SHP77 (cell line): ENCODE measurements at regions not wholly inside any gene's neighbourhood (a gene's known extent, or its start where the extent isn't known, plus 50 kb on each side); places are given as distances from the start of the nearest gene placed in this dataset.

Experiments
- DNase-seq, 2 experiments: peaks; one replicate each; lab custom pipeline; 2025; lab: John Stamatoyannopoulos, UW

DNA sequence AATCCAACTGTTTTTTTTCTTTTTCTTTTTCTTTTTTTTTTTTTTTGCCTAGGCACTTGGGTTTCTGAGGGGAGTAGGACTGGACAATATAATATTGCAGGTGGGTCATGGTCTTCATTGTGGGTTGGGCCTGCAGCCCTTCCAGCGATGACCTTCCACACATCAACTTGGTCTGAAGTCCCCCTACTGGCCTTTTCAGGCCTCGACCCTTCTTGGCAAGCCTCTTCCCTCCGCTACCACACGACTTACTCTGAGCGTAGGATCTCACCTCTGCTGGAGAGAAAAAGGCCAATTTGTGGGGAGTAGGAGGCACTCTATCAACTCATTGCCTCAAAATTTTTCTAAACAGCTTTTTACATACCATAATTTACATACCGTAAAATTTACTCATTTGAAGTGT lies 51.1 kb upstream of the GRIK3 start:
- no peak for DNase-seq

DNA sequence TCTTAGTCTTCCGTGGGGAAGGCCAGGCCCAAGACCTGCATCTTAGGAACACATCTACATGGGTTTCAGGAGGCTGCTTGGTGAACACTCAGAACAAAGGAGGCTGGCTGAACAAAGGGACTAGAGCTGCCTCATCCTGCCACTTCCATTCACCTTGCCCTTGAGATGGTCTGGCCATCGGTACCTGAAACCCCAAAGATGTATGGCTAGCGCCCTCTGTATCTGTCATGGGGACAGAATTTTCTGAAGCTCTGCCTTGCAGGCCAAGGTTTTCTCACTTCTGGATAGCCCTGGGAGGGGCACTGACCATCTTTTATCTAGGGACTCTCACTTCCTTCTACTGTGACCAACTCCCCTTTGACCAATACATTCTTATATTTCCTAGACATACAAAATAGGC lies 55.4 kb upstream of the GRIK3 start:
- no peak for DNase-seq

DNA sequence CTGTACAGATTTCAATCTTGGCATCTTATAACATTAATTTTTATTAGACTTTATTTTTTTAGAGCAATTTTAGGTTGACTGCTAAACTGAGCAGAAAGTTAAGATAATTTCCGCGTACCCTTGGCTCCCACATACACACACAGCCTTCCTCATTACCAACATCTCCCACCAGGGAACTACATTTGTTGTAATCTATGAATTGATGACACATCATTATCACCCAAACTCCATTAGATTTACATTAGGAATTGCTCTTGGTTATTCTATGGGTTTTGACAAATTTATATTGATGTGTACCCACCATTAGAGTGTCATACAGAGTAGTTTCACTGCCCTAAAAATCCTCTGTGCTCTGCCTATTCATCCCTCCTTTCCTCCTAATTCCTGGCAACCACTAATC lies 56.4 kb upstream of the GRIK3 start:
- DNase-seq = no peak

DNA sequence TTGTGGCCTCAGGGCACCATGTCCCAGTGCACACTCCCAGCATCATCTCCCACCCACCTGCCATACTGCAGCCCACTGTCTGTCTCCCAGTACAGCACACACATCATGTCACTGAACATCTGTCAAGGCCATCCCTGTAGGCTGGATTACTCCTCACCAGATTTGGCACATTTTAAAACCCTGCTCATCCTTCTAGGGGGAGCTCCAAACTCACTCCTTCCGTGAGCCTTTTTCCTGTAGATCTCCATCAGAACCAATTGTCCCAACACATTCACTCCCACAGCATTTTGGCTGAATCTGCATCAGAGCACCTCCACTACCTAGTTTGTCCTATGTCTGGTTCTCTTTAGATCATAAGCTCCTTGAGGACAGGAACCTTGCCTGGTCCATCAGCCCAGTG lies 58.6 kb upstream of the GRIK3 start:
- DNase-seq = no peak

DNA sequence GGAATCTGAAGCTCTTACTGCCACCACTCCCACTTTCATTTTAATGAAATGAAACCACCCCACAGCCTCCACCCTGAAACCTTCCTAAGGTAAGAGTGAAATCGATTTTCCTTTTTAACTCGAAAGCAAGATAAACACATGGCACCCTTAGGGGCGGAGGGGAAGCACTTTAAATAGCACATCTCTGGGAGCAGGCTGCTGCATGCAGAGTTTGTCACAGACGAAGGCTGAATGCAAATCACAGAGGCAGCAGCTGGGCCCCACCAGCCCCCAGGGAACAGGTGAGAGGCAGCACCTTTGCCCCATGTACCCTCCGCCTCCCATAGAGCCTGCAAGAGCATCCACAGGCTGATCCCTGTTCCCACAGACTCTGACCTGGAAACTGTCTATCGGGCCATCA lies 60.0 kb upstream of the GRIK3 start:
- DNase-seq = no peak

DNA sequence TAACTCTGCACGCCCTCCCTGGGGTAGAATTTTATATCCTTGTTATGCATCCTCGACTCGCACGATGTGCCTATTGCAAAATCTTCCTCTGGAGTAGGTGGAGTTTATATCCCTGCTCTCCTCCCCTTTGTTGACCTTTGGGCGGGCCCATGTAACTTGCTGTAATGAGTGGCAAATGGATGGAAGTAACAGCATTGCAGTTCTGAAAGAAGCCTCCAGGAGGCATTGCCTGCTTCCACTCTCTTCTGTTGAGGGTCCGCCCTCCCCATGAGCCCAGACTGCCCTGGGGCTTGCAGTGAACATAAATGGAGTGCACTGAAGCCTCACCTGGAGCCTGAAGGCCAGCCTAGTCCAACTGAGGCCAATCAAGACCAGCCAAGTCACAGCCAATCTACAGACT lies 62.2 kb upstream of the GRIK3 start:
- peak in 1 of 2 experiments; percentile 15 for DNase-seq

DNA sequence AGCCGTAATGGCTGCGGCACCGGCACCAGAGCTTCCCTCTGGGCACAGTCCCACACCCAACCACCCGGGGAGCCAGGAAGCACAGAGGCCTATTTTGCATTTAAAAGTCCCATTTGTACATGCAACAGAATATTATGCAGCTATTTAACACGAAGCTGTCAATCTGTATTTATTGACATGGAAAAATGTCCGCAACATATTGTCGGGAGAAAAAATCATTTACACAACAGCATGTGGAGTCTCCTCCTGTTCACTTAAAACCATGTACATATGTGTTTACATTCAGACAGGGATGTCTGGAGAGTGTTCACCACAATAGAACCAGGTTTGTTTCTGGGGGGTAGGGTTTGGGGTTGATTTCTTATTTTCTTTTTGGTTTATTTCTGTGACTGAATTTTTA lies 63.4 kb upstream of the GRIK3 start:
- no peak for DNase-seq

DNA sequence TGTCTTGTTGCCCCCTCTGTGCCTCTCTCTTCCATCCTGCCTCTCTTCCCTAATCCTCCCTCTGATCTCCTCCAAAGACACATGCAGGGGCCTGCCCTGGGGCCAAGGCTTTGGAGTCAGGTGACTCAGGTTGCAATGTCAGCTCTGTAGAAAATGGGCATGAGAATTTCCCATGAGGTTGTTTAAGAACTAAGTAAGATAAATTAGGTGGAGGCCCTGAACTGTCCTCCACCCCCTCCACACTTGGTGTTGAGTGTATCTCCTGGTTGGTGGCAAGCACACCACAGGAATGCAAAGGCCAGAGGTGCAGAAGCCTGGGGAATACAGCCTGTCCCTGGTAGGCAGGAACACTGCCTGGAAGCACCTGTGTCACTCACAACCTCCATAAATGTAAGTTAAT lies 63.9 kb upstream of the GRIK3 start:
- DNase-seq = no peak

DNA sequence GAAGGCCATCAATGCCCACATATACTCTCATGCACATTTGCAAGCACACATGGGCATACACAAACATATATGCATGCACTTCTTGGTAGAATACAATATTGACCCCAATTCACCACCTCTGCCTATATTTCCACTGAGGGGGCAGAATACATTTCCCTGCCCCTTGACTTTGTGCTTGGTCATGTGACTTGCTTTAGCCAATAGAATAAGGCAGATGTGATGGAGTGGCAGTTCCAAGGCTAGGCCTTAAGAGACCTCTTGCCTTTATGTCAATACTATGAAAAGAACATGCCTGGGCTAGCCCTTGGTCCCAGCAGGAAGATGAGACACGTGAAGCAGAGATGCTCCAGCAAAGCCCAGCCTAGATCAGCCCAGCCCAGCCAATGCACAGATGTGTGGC lies 66.0 kb upstream of the GRIK3 start:
- no peak for DNase-seq

DNA sequence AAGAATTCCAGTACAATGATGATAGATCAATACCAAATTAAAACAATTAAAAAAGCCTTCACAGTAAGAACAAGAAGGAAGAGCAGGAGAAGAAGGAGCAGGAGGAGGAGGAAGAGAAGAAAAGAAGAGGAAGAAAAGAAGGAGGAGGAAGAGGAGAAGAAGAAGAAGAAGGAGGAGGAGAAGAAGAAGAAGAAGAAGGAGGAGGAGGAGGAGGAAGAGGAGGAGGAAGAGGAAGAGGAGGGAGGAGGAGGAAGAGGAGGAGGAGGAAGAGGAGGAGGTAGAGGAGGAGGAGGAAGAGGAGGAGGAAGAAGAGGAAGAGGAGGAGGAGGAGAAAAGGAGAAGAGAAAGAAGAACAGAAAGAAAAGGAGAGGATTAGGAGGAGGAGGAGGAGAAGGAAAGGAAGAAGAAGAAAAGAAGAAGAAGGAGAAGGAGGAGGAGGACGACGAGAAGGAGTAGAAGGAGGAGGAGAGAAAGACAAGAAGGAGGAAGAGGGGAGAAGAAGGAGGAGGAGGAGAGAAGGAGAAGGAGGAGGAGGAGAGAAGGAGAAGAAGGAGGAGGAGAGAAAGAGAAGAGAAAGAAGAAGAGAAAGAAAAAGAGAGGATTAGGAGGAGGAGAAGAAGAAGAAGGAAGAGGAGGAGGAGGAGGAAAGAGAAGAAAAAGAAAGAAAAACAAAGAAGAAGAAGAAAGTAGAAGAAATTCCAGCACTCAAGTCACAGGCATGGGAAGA lies 68.5 kb upstream of the GRIK3 start:
- no peak for DNase-seq

DNA sequence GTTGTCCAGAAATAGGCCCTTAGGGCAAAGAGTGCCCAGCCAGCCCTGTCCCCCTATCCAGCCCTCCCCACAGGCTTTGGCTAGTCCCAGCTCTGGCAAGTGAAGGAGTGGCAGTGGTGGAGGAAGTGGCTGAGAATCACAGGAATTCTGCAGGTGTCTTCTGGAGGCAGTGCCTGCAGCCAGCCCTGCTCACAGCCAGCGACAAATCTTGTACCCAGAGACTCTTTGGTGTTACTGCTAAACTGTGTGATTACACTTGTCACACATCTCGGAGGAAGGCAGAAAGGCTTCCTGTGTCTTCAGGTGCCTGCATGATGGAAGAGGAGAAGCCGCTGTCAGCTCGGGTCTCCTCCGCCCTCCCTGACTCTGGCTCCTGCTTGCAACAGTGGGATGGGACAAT lies 71.6 kb upstream of the GRIK3 start:
- no peak for DNase-seq

DNA sequence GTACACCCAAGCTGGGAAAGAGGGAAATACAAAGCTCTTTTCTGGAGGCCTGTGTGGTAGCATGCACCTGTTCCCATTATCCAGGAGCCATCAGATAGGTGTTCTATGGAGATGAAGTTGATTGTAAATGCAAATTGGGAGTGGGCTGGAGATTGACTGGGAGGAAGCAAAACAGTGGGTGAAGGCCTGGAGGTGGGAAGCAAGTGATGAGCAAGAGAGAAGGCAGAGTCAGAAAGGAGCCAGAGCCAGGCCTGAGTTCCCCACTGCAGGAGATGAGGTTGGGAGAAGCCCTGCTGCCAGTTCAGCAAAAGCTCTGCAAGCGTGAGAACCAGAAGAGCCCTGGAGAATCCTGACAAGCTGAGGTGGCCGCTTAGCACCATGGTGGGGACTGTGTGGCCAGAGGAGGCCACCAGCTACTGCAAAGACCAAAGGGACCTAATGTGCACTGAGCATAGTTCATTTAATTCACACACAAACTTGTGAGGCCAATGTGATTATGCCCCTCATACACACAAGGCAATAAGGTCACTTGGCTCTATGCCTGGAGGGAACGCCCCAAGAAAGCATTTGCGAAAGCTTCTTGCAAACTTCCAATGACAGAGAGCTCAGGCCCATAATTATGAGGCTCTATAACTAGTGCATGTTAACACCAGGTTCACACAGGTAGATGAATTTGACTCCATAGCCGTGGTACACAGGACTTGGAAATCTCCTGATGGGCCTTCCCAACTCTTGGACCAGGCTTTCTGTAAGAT lies 73.0 kb upstream of the GRIK3 start:
- DNase-seq = no peak

DNA sequence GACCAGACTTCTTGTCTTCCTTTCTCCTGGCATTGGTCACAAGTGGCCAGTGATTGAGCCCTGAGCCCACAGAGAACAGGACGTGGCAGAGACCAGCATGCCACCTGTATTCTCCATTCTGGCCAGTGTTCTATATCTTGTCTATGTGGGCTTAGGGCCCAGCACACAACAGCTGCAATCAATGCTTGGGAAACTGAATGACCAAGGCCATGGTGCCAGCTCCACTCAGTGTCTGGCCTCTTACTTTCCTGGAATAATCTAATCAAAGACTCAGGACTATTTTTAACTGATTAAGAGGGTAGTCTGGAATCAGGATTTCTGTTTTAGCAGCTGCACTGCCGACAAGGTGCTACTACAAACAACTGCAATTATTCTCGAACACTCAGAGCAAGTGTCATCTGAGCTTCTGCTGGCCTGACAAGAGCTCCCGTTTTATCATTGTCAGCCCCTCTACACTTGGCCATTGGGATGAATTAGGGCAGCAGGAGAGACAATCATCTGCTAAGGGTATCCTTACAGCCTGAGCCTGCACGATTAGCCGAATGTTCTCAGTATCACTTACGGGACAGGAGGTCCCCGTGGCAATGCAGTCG lies 74.4 kb upstream of the GRIK3 start:
- DNase-seq = no peak

DNA sequence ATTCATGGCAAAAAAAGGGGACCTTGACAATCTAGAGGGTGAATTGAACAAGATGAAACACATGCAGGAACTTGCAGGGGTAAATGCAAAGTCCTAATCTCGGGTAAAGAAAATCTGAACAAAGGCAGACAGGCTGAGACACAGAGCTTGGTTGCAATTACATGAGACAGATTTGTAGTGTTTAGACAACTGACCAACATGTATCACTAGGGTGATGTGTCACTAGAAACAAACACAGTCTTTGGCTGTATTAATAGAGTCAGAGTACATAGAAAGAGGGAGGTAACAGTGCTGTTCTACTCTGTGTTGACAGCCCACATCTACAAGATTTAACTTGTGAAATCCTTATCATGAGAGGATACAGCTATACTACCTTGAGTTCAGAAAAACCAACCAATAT lies 78.1 kb upstream of the GRIK3 start:
- no peak for DNase-seq

DNA sequence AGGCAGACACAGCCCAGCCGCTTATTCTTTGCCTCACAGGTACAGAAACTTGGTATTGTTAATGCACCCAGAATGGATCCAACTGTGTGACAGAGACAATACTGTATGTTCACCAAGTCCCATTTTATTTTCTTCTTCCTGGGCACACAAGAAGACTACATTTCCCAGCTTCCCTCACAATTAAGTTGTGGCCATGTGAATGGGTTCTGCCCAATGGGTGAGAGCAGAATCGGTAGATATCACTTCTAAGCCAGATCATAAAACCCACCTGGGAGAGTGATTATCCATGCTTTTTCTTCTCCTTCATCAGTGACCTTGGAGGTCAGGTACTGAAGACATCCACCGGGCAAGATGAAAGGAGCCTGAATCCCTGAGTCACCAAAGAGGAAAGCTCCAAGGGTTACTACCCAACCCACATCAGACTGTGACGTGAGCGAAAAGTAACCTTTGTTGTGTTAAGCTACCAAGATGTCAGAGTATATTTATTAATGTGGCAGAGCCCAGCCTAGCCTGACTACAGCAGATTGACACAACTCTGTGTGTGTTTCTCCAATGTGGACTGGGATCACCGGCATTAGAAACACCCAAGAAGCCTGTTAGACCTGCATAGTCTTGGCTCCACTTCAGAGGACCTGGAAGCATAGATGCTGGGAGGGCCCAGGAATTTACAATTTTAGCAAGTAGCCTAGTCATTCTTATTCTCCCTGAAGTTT lies 79.1 kb upstream of the GRIK3 start:
- no peak for DNase-seq

DNA sequence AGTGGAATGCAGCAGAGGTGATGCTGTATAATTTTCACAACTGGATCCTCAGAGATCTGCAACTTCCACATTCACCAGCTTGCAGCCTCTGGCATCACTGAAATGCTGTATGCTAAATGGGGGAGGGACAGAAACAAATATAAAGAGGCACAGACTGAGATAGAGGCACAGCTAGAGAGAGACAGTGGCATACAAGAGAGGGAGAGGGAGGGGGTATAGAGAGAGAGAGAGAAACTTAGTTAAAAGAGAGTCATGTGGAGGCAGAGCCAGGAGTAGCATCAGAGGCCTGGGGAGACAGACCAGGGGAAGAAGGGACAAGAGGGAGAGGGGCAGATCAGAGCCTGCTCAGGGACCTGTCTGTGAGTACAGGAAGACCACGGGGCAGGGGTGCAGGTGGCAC lies 84.5 kb upstream of the GRIK3 start:
- DNase-seq = no peak

DNA sequence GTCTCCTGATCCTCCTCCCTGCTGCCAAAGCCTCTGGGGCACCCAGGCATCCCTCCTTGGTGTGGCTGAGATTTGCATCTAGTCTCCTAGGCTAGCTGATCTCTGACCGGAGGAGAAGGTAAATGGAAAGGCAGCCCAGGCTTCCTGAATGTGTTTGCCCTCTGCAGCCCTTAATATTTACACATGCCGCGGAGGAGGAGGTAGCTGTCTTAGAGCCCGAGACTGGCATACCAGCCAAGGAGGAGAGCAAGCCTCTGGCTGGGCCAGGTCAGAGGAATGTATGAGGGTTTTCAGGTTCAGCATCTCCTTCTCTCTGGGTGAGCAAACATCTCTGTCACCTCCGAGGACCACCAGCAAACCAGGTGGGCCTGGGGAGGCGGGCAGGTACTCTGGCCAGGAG lies 86.0 kb upstream of the GRIK3 start:
- no peak for DNase-seq

DNA sequence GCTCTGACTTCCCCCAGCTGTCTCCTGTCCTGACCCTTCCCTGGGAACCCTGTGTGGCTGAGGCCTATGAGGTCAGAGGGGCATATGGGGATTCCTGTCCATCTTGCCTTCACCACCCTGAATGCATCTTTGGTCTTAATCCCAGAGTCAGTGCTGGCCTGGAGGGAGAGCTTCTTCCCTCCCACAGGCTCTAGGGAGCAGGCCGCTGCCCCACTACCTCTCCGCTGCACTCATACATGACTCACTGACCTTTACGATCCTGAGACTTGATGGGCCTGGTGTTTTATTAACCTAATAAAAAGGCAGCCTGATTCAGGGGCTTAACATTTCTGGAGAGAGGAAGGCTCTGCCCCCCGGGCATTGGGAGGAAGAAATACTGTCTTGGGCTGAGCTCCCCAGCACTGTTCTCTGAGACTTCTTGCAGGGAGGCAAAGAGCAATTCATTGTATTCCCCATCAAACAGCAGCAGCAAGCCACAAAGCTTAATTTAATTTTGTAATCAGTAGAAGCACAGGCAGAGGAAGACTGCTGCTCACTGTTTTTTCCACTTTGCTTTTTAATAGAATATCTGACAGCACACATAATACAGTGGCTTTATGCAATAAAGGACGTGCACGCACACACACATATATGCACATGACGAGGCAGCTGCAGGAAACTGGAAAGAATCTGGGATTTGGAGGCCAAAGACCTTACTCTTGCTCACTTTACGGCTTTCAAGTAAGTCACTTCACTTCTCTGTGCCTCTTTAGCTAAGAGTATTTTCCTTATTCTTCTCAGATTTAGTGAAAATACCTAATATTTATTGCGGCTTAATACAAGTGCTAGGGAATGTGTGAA lies 89.2 kb upstream of the GRIK3 start:
- no peak for DNase-seq

DNA sequence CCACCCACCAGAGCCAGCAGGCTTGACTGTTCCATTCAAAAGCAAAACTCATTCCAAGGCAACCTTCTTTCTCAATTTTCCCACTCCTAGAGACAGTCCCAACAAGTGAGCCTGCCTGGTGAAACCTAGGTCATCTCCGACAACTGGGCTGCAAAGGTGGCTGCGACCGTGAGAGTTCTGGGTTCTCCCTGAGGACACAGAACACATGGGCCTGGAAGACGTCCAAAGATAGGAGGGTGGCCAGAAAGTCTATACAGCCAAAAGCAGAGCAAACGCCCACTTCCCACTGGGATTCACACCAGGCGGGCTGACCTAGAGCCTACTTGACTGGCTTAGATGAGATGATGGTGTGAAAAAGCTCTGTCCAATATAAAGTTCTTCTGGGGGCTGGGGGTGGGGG lies 90.2 kb upstream of the GRIK3 start:
- DNase-seq = no peak

DNA sequence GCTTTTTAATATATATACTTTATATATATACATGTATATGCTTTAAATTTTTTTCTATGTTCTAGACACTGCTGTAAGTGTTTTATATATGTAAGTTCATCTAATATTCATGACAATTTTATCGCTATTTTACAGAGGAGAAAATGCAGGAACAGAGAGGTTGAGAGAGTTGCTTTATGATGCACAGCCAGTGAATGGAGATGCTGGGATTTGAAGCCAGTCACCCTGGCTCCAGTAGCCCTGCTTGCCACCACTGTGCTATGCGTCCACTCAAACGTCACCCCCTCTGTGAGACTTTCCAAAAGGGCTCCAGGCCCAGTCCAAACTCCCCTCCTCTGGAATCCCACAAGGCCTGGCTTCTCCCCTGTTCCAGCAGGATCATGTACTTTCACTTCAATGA lies 91.0 kb upstream of the GRIK3 start:
- DNase-seq = no peak

DNA sequence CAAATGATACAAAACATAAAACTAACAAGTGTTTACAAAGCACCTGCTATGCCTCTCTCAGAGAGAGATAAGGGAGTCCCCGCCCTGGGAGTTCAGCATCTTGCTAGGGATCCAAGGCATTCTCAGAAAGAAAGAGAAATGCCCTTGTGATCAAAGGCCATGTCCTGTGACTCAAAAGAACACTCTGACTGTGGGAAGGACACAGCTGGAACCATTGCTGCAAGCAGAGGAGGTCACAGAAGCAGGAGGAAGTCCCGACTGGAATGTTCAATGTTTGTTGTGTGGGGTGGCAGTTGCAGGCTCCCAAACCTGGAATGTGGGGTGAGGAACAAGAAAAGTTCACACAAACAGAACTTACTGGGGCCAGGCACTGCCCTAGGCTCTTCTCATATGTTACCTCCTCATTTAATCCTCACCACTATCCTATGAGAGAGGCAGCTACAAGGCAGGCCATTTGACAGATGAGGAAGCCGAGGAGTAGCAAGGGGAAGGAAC lies 93.0 kb upstream of the GRIK3 start:
- DNase-seq = no peak

DNA sequence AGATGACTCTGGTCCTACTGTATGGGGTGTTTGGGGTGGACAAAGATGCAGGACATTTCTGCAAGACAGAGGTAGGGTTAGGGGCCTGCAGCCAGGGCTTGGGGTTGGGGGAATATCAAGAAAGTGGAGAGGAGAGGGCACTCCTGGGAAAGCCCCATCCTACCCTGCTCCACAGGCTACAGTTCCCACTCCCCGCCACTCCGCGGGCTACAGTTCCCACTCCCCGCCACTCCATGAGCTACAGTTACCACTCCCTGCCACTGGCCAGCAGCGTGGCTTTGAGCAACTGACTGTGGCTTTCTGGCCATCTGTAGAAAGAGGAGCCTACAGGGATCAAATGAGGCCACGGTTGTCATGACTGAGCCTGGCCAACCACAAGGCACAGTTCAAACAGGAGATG lies 93.8 kb upstream of the GRIK3 start:
- no peak for DNase-seq
